CD4-positive, alpha-beta T cell (primary cell): ENCODE measurements at regions not wholly inside any gene's neighbourhood (a gene's known extent, or its start where the extent isn't known, plus 50 kb on each side); places are given as distances from the start of the nearest gene placed in this dataset.

ENCODE experiments used
- ATAC-seq: fragments of 200-7000 bp; cut with Tn5 transposase; one replicate; pipeline ENCODE4 v1.10.0; 2022; ENCODE audit warnings: mild to moderate bottlenecking; ENCODE audit not compliant: poor library complexity
- CTCF ChIA-PET: fragments of 350-600 bp; sonication (Branson Sonifier 250); formaldehyde crosslinking; loops from one replicate; lab custom pipeline; 2021; ENCODE audit warnings: antibody characterized with exemption, inconsistent platforms; lab: Charles Lee
- POLR2A ChIA-PET: fragments of 350-600 bp; sonication (Branson Sonifier 250); formaldehyde crosslinking; loops from one replicate; lab custom pipeline; 2021; ENCODE audit warnings: antibody characterized with exemption, inconsistent platforms; lab: Charles Lee
- DNase-seq, 14 experiments: peaks; one replicate each; pipeline ENCODE4 v3.0.0-alpha.2; 2013 to 2020; ENCODE audit warnings: mixed read lengths in 2 of 14
- H3K27ac ChIP-seq, 2 donors: one replicate each; pipeline versions ENCODE4 v1.5.1 to v1.7.0; 2013; ENCODE audit warnings: low read length in 2 of 2, low read depth in 1 of 2, mild to moderate bottlenecking in 1 of 2
- H3K27me3 ChIP-seq, 2 experiments: 1 replicate in 1 of 2; 2 replicates in 1 of 2; pipeline versions ENCODE4 v1.6.1 to v1.7.0; 2013; ENCODE audit warnings: low read length in 2 of 2, control low read depth in 1 of 2, mild to moderate bottlenecking in 1 of 2, moderate library complexity in 1 of 2; ENCODE audit not compliant: insufficient read depth in 2 of 2, control insufficient read depth in 1 of 2
- H3K36me3 ChIP-seq: one replicate; pipeline ENCODE4 v1.6.1; 2013; ENCODE audit warnings: low read length, control low read depth; ENCODE audit not compliant: insufficient read depth
- H3K4me1 ChIP-seq: one replicate; pipeline ENCODE4 v1.6.1; 2013; ENCODE audit warnings: low read length, control low read depth; ENCODE audit not compliant: insufficient read depth
- H3K4me3 ChIP-seq: one replicate; pipeline ENCODE4 v1.5.1; 2013; ENCODE audit warnings: mild to moderate bottlenecking, low read length, moderate library complexity
- H3K9me3 ChIP-seq, 2 experiments: 1 replicate in 1 of 2; 2 replicates in 1 of 2; pipeline versions ENCODE4 v1.6.1 to v1.7.0; 2013; ENCODE audit warnings: low read length in 2 of 2, mild to moderate bottlenecking in 2 of 2, control low read depth in 1 of 2, moderate library complexity in 1 of 2; ENCODE audit not compliant: control insufficient read depth in 1 of 2, insufficient read depth in 1 of 2
- H3K27ac Mint-ChIP-seq: one replicate; pipeline ENCODE4 v1.8.0; 2020; ENCODE audit warnings: mixed read lengths
- H3K27me3 Mint-ChIP-seq: one replicate; pipeline ENCODE4 v1.8.0; 2021; ENCODE audit warnings: mixed read lengths
- H3K36me3 Mint-ChIP-seq: one replicate; pipeline ENCODE4 v1.8.0; 2021; ENCODE audit warnings: low read depth, mixed read lengths
- H3K4me1 Mint-ChIP-seq: one replicate; pipeline ENCODE4 v1.8.0; 2021; ENCODE audit warnings: low read depth, mixed read lengths
- H3K4me3 Mint-ChIP-seq: one replicate; pipeline ENCODE4 v1.8.0; 2020; ENCODE audit warnings: mild to moderate bottlenecking, mixed read lengths
- H3K9me3 Mint-ChIP-seq: one replicate; pipeline ENCODE4 v1.8.0; 2020; ENCODE audit warnings: mixed read lengths
- intact Hi-C, 2 experiments: fragments of 100-400 bp; cut with DNase I in 1 of 2; cut with micrococcal nuclease in 1 of 2; formaldehyde crosslinking; loops; one replicate each; pipeline versions ENCODE4 v1.15.1 to v1.9.0; 2023 to 2025; cut with DNase I, micrococcal nuclease
- TF ChIP-seq, protein P1 (sequence below): fragments of 200-600 bp; IDR thresholded peaks from one replicate; pipeline ENCODE4 v1.8.0; 2022; ENCODE audit warnings: antibody characterized with exemption, mild to moderate bottlenecking

GRCh38 chr7:108863227-108863848, 293.7 kb downstream of the DNAJB9 start:
- H3K4me1 ChIP-seq, result no peaks in the 10 kb centered on the region
- intact Hi-C loops, result no loop called here
- H3K27me3 ChIP-seq, result no peaks in the 10 kb centered on the region
- no peaks in the 10 kb centered on the region for H3K36me3 Mint-ChIP-seq
- no peak overlapping the region for H3K27ac ChIP-seq
- no peak for ATAC-seq
- H3K9me3 ChIP-seq, result peaks cover 0 to 8% of the 10 kb centered on the region in 2 experiments
- no peaks in the 10 kb centered on the region for H3K4me1 Mint-ChIP-seq
- no peaks in the 10 kb centered on the region for H3K27me3 Mint-ChIP-seq
- no peaks in the 10 kb centered on the region for H3K36me3 ChIP-seq
- no peak overlapping the region for H3K4me3 Mint-ChIP-seq
- no peak overlapping the region for H3K27ac Mint-ChIP-seq
- ChIA-PET POLR2A (no interaction called here), CTCF (no interaction called here)
- H3K9me3 Mint-ChIP-seq, result peaks cover 4% of the 10 kb centered on the region
- no peak overlapping the region for H3K4me3 ChIP-seq
- TF ChIP-seq, protein P1, sequence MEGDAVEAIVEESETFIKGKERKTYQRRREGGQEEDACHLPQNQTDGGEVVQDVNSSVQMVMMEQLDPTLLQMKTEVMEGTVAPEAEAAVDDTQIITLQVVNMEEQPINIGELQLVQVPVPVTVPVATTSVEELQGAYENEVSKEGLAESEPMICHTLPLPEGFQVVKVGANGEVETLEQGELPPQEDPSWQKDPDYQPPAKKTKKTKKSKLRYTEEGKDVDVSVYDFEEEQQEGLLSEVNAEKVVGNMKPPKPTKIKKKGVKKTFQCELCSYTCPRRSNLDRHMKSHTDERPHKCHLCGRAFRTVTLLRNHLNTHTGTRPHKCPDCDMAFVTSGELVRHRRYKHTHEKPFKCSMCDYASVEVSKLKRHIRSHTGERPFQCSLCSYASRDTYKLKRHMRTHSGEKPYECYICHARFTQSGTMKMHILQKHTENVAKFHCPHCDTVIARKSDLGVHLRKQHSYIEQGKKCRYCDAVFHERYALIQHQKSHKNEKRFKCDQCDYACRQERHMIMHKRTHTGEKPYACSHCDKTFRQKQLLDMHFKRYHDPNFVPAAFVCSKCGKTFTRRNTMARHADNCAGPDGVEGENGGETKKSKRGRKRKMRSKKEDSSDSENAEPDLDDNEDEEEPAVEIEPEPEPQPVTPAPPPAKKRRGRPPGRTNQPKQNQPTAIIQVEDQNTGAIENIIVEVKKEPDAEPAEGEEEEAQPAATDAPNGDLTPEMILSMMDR, result no peak
- peak in 1 of 14 experiments; percentile 9 for DNase-seq

- POLR2A ChIA-PET, result no interaction called here
- H3K27ac Mint-ChIP-seq, result no peak overlapping the region
- no peak overlapping the region for H3K4me3 Mint-ChIP-seq
- H3K9me3 Mint-ChIP-seq, result peaks cover 3% of the 10 kb centered on the region
- DNase-seq (no peak), ATAC-seq (no peak)
- no peaks in the 10 kb centered on the region for H3K27me3 Mint-ChIP-seq
- no peaks in the 10 kb centered on the region for H3K27me3 ChIP-seq
- H3K36me3 Mint-ChIP-seq, result no peaks in the 10 kb centered on the region
- CTCF ChIA-PET, result no interaction called here
- H3K4me3 ChIP-seq, result no peak overlapping the region
- no peaks in the 10 kb centered on the region for H3K4me1 ChIP-seq
- TF ChIP-seq, protein P1, result no peak
- no peaks in the 10 kb centered on the region for H3K36me3 ChIP-seq
- no peaks in the 10 kb centered on the region for H3K4me1 Mint-ChIP-seq
- intact Hi-C loops, result no loop called here
- H3K9me3 ChIP-seq, result no peaks in the 10 kb centered on the region
- H3K27ac ChIP-seq, result no peak overlapping the region
Observed at GRCh38 chr7:108869070-108869469, 299.4 kb downstream of the DNAJB9 start.

GRCh38 chr7:108875139-108875538, 305.5 kb downstream of the DNAJB9 start:
- H3K9me3 Mint-ChIP-seq, result no peaks in the 10 kb centered on the region
- H3K27me3 ChIP-seq, result no peaks in the 10 kb centered on the region
- intact Hi-C loops, result no loop called here
- H3K9me3 ChIP-seq, result peaks cover 0 to 11% of the 10 kb centered on the region in 2 experiments
- H3K4me3 Mint-ChIP-seq, result no peak overlapping the region
- no peak overlapping the region for H3K27ac Mint-ChIP-seq
- no peak for ATAC-seq
- no peak overlapping the region for H3K27ac ChIP-seq
- CTCF ChIA-PET, result no interaction called here
- H3K36me3 Mint-ChIP-seq, result no peaks in the 10 kb centered on the region
- no peak overlapping the region for H3K4me3 ChIP-seq
- no peak for DNase-seq
- no peaks in the 10 kb centered on the region for H3K4me1 ChIP-seq
- H3K4me1 Mint-ChIP-seq, result no peaks in the 10 kb centered on the region
- no peaks in the 10 kb centered on the region for H3K27me3 Mint-ChIP-seq
- POLR2A ChIA-PET, result no interaction called here
- no peaks in the 10 kb centered on the region for H3K36me3 ChIP-seq
- TF ChIP-seq, protein P1, result no peak
